Peyer's patch (tissue), 4 donors: ENCODE measurements at regions not wholly inside any gene's neighbourhood (a gene's known extent, or its start where the extent isn't known, plus 50 kb on each side); places are given as distances from the start of the nearest gene placed in this dataset.

Experiments used
- POLR2A ChIP-seq, 2 donors: fragments of 450-650 bp; IDR thresholded peaks; one replicate each; pipeline ENCODE4 v1.5.1; 2017; ENCODE audit warnings: antibody characterized with exemption in 2 of 2, mild to moderate bottlenecking in 2 of 2, moderate library complexity in 2 of 2
- TF ChIP-seq, protein P1 (sequence below), 6 experiments: fragments of 450-650 bp in 4 of 6; fragments of 200-600 bp in 2 of 6; sonication (generic) in 1 of 6; IDR thresholded peaks; one replicate each; pipeline ENCODE4 v1.5.1; 2017 to 2019; ENCODE audit warnings: antibody characterized with exemption in 6 of 6, mild to moderate bottlenecking in 3 of 6, moderate library complexity in 1 of 6

DNA sequence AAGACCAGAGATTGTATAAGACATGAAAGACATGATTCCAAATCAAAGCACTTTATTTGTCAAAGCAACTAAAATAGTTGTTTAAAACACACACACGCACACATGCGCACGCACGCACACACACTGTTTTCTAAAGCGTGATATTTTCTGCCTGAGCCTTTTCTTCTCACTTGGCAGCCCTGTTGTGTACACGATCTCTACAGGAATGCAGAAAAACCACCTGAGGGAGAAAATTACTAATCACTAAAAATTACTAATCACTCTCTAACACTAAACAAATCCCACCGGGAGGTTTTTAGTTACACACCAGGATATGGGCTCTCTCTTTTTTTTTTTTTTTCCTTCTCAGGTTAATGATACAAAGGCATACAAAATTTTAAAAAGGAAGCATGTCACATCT is 160.1 kb upstream of the ATP11B start:
- TF ChIP-seq, protein P1, sequence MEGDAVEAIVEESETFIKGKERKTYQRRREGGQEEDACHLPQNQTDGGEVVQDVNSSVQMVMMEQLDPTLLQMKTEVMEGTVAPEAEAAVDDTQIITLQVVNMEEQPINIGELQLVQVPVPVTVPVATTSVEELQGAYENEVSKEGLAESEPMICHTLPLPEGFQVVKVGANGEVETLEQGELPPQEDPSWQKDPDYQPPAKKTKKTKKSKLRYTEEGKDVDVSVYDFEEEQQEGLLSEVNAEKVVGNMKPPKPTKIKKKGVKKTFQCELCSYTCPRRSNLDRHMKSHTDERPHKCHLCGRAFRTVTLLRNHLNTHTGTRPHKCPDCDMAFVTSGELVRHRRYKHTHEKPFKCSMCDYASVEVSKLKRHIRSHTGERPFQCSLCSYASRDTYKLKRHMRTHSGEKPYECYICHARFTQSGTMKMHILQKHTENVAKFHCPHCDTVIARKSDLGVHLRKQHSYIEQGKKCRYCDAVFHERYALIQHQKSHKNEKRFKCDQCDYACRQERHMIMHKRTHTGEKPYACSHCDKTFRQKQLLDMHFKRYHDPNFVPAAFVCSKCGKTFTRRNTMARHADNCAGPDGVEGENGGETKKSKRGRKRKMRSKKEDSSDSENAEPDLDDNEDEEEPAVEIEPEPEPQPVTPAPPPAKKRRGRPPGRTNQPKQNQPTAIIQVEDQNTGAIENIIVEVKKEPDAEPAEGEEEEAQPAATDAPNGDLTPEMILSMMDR (IDR thresholded peaks at IDR 0.05), result no peak
- no peak for TF ChIP-seq POLR2A (IDR thresholded peaks at IDR 0.05)
